Body of pancreas (tissue), 4 donors: ENCODE measurements at regions not wholly inside any gene's neighbourhood (a gene's known extent, or its start where the extent isn't known, plus 50 kb on each side); places are given as distances from the start of the nearest gene placed in this dataset.

ENCODE experiments used
- CTCF ChIP-seq, 7 experiments: fragments of 450-650 bp in 4 of 7; fragments of 200-600 bp in 3 of 7; sonication (generic) in 3 of 7; IDR thresholded peaks; one replicate each; pipeline ENCODE4 v1.5.1; 2016 to 2019; ENCODE audit warnings: antibody characterized with exemption in 7 of 7
- POLR2A ChIP-seq, 3 donors: fragments of 450-650 bp; IDR thresholded peaks; one replicate each; pipeline ENCODE4 v1.6.1; 2016; ENCODE audit warnings: antibody characterized with exemption in 3 of 3, mild to moderate bottlenecking in 2 of 3

GRCh38 chr5:40221796-40222195 lies 457.9 kb upstream of the PTGER4 start:
- TF ChIP-seq CTCF (IDR thresholded peaks at IDR 0.05) (no peak), POLR2A (IDR thresholded peaks at IDR 0.05) (no peak)
